WTC11 (cell line): ENCODE measurements at regions not wholly inside any gene's neighbourhood (a gene's known extent, or its start where the extent isn't known, plus 50 kb on each side); places are given as distances from the start of the nearest gene placed in this dataset.

Experiments used
- ATAC-seq: fragments of 200-7000 bp; cut with Tn5 transposase; 2 replicates; pipeline ENCODE4 v1.10.0; 2021; ENCODE audit warnings: mild to moderate bottlenecking, moderate library complexity
- CTCF ChIA-PET: fragments of 300-600 bp; sonication (Branson Sonifier 250); formaldehyde crosslinking; loops from one replicate; lab custom pipeline; 2021; ENCODE audit warnings: antibody characterized with exemption; lab: Charles Lee
- POLR2A ChIA-PET: fragments of 350-600 bp; sonication (Branson Sonifier 250); formaldehyde crosslinking; loops from one replicate; lab custom pipeline; 2021; ENCODE audit warnings: antibody characterized with exemption; lab: Charles Lee
- DNase-seq: peaks from one replicate; pipeline ENCODE4 v3.0.0; 2021; ENCODE audit warnings: low spot score
- H3K27ac Mint-ChIP-seq: 2 replicates; pipeline ENCODE4 v1.8.0; 2021; ENCODE audit warnings: mixed read lengths
- H3K27me3 Mint-ChIP-seq: 2 replicates; pipeline ENCODE4 v1.8.0; 2021; ENCODE audit warnings: low read depth, mild to moderate bottlenecking, moderate library complexity, mixed read lengths
- H3K36me3 Mint-ChIP-seq: 2 replicates; pipeline ENCODE4 v1.8.0; 2021; ENCODE audit warnings: mixed read lengths
- H3K4me1 Mint-ChIP-seq: 2 replicates; pipeline ENCODE4 v1.8.0; 2022; ENCODE audit warnings: mixed read lengths
- H3K4me3 Mint-ChIP-seq: 2 replicates; pipeline ENCODE4 v1.8.0; 2021; ENCODE audit warnings: mild to moderate bottlenecking, moderate library complexity, mixed read lengths
- H3K9me3 Mint-ChIP-seq: 2 replicates; pipeline ENCODE4 v1.8.0; 2021; ENCODE audit warnings: mixed read lengths
- AFF4 ChIP-seq: sonication (generic); formaldehyde crosslinking; IDR thresholded peaks from 2 replicates; pipeline ENCODE4 v1.8.1; 2023; ENCODE audit warnings: mild to moderate bottlenecking, missing genetic modification reagents, borderline replicate concordance
- CTCF ChIP-seq: fragments of 200-600 bp; IDR thresholded peaks from 2 replicates; pipeline ENCODE4 v1.8.0; 2022; ENCODE audit warnings: antibody characterized with exemption
- E2F1 ChIP-seq: sonication (generic); formaldehyde crosslinking; IDR thresholded peaks from 2 replicates; pipeline ENCODE4 v1.8.0; 2022; ENCODE audit warnings: mild to moderate bottlenecking, missing genetic modification reagents
- FOXK1 ChIP-seq: sonication (generic); formaldehyde crosslinking; IDR thresholded peaks from 2 replicates; pipeline ENCODE4 v1.8.0; 2022; ENCODE audit warnings: mild to moderate bottlenecking, moderate library complexity, missing genetic modification reagents
- FOXP1 ChIP-seq: sonication (generic); formaldehyde crosslinking; IDR thresholded peaks from 2 replicates; pipeline ENCODE4 v1.8.0; 2022; ENCODE audit warnings: missing genetic modification reagents, mild to moderate bottlenecking, moderate library complexity, borderline replicate concordance
- KAT7 ChIP-seq: sonication (generic); formaldehyde crosslinking; IDR thresholded peaks from 2 replicates; pipeline ENCODE4 v1.8.1; 2023; ENCODE audit warnings: missing genetic modification reagents, mild to moderate bottlenecking, borderline replicate concordance
- MXD4 ChIP-seq: fragments of 250-450 bp; sonication (Bioruptor Pico); IDR thresholded peaks from 2 replicates; pipeline ENCODE4 v1.8.0; 2021; ENCODE audit warnings: mild to moderate bottlenecking, moderate library complexity, borderline replicate concordance
- NFATC4 ChIP-seq: fragments of 250-450 bp; sonication (Bioruptor Pico); IDR thresholded peaks from 2 replicates; pipeline ENCODE4 v1.9.0; 2021; ENCODE audit warnings: mild to moderate bottlenecking
- SMAD3 ChIP-seq: sonication (generic); formaldehyde crosslinking; IDR thresholded peaks from 2 replicates; pipeline ENCODE4 v1.8.0; 2022; ENCODE audit warnings: missing genetic modification reagents, mild to moderate bottlenecking, borderline replicate concordance
- USF2 ChIP-seq: sonication (generic); formaldehyde crosslinking; IDR thresholded peaks from 2 replicates; pipeline ENCODE4 v1.8.1; 2023; ENCODE audit warnings: mild to moderate bottlenecking, missing genetic modification reagents, moderate library complexity
- ZBTB43 ChIP-seq: sonication (generic); formaldehyde crosslinking; IDR thresholded peaks from 2 replicates; pipeline ENCODE4 v1.8.1; 2023; ENCODE audit warnings: mild to moderate bottlenecking, missing genetic modification reagents
- ZNF121 ChIP-seq: sonication (generic); formaldehyde crosslinking; IDR thresholded peaks from 2 replicates; pipeline ENCODE4 v1.8.0; 2023; ENCODE audit warnings: missing genetic modification reagents
- TF ChIP-seq, protein P1 (sequence below): fragments of 250-450 bp; sonication (Bioruptor Pico); conservative IDR thresholded peaks from 2 replicates; pipeline ENCODE4 v1.9.0; 2021; ENCODE audit warnings: mild to moderate bottlenecking

DNA sequence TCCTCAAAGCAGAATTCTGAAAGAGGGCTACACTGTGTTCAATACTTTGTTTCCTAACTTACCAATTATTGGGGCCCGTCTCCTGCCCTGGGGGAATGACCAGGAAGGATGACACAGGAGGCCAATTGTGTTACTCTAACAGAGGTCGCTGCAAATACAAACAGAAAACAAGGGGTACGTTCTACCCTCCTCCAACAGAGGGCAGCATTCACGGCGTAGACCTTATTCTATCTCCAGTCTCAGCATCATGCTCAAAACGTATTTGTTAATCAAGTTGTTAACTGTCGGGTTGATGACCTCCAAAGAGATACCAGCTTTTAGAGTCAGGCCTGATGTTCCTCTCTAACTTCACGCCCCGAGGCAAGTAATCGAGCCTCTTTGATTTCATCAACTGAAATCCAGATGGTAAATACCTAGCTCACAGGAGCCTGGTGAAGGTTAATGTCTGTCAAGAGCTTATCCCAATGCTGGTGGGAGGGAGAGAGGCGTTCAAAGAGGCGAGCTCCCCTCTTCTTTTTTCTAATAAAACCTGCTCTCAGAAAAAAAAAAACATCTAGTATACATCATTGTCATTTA lies 181.0 kb upstream of the KCNIP4 start:
- POLR2A ChIA-PET, result interaction anchor here (1.1 kb wide), 1 partner anchor 244 kb away, joined by 3 read pairs; no protein-coding TSS in a partner anchor
- H3K27ac Mint-ChIP-seq, result no peak overlapping the region
- peaks cover 3% of the 10 kb centered on the region for H3K36me3 Mint-ChIP-seq
- H3K4me3 Mint-ChIP-seq, result no peak overlapping the region
- peak; percentile 66 for DNase-seq
- CTCF ChIA-PET, result interaction anchor here (0.9 to 2.4 kb wide), 8 partner anchors 14 to 340 kb away, joined by 3 to 13 read pairs (median 6); no protein-coding TSS in a partner anchor
- peak; percentile 99 for ATAC-seq
- H3K27me3 Mint-ChIP-seq, result 0 out of 2 replicates have a peak, but pooled peaks cover 5% of the 10 kb centered on the region
- H3K9me3 Mint-ChIP-seq, result peaks cover 16% of the 10 kb centered on the region
- TF ChIP-seq CTCF (peak; percentile 63), ZNF121 (no peak)
- TF ChIP-seq, all 79 proteins: peak for 1
- peaks cover 9% of the 10 kb centered on the region for H3K4me1 Mint-ChIP-seq

DNA sequence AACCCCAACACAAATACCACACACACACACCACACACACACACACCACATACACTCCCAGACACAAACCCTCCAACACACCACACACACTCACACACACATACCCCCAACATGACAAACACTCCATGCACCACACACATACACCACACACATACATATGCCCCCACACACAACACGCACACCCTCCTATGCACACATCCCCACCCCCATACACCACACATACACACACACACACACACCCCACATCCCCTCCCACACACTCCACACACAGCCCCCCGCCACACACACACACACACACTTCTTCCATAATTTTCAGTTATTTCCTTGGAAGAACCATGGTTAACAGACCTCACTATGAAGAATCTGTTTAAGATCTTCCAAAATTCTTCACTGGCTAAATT lies 173.5 kb upstream of the KCNIP4 start:
- H3K27me3 Mint-ChIP-seq, result no peaks in the 10 kb centered on the region; the same call in 1 of the 2 replicates
- no peak for DNase-seq
- POLR2A ChIA-PET, result no interaction called here

DNA sequence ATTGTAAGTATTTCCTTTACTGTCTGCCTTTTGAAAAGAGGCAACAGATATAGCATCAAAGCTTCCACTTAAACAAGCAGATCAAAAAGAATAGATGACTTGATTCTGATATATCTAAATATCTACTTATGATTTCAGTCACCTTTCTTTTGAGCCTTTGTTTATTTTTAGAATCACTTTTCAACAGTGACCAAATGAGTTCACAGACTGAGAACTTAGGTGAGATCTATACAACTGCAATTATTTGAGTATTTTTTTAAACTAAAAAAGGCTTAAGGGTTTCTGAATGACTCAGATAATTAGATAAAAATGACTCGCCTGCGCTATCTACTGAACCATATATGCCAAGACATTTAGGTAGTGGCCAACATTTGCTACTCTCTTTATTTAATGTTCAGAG lies 166.7 kb upstream of the KCNIP4 start:
- TF ChIP-seq FOXK1 (CRISPR knock-in tag) (no peak), KAT7 (no peak), SMAD3 (CRISPR knock-in tag) (no peak), USF2 (CRISPR knock-in tag) (no peak), AFF4 (CRISPR knock-in tag) (no peak), MXD4 (CRISPR knock-in tag) (no peak), E2F1 (no peak), NFATC4 (no peak)
- TF ChIP-seq, protein P1, sequence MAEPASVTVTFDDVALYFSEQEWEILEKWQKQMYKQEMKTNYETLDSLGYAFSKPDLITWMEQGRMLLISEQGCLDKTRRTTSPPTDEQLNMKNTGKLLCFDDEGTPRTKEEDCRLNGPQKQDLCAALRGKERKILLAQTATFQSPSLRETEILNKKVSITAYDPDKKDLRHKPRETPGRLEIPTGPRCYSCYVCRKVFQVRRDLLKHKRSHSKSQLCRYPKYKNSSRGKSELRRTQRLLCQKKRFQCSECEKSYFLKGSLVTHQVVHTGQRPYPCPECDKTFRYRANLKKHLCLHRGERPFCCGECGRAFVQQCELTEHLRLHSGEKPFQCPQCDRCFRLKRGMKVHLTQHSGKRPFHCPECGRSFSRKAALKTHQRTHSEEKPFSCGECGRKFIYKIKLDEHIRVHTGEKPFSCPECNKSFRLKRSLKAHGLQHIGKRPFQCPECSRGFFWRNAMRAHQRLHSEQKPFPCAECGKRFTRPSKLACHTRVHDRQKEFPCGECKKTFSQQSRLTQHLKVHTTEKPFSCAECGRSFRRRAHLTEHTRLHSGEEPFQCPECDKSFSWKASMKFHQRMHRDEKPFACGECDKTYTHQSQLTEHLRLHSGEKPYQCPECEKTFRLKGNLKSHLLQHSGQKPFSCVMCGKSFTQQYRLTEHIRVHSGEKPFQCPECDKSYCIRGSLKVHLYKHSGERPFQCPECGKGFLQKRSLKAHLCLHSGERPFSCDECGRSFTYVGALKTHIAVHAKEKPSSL, result no peak
- POLR2A ChIA-PET, result no interaction called here
- CTCF ChIA-PET, result interaction anchor here (0.7 to 1.5 kb wide), 2 partner anchors 118 to 122 kb away, joined by 3 to 4 read pairs; no protein-coding TSS in a partner anchor
- DNase-seq (no peak), ATAC-seq (no peak)
- H3K9me3 Mint-ChIP-seq, result no peaks in the 10 kb centered on the region
- no peaks in the 10 kb centered on the region for H3K36me3 Mint-ChIP-seq
- no peak overlapping the region for H3K4me3 Mint-ChIP-seq
- no peaks in the 10 kb centered on the region for H3K27me3 Mint-ChIP-seq
- H3K27ac Mint-ChIP-seq, result no peak overlapping the region
- no peaks in the 10 kb centered on the region for H3K4me1 Mint-ChIP-seq

More for the DNA sequence above, 173.5 kb upstream of the KCNIP4 start:
- Mint-ChIP-seq H3K4me1 (no peaks in the 10 kb centered on the region), H3K4me3 (no peak overlapping the region), H3K36me3 (peaks cover 28% of the 10 kb centered on the region), H3K9me3 (peaks cover 45% of the 10 kb centered on the region), H3K27ac (no peak overlapping the region)
- no peak for ATAC-seq
- CTCF ChIA-PET, result no interaction called here
- TF ChIP-seq ZBTB43, result no peak
- no peak for TF ChIP-seq FOXP1 (CRISPR knock-in tag)
